MG63 (cell line): ENCODE measurements at regions not wholly inside any gene's neighbourhood (a gene's known extent, or its start where the extent isn't known, plus 50 kb on each side); places are given as distances from the start of the nearest gene placed in this dataset.

ENCODE experiments used
- DNase-seq: peaks from one replicate; pipeline ENCODE4 v3.0.0-alpha.2; 2020
- H3K27me3 ChIP-seq: fragments of 250-450 bp; sonication (Bioruptor Pico); 2 replicates; pipeline ENCODE4 v1.5.1; 2020; ENCODE audit warnings: mild to moderate bottlenecking, moderate library complexity
- H3K36me3 ChIP-seq: fragments of 250-450 bp; sonication (Bioruptor Pico); 2 replicates; pipeline ENCODE4 v1.5.1; 2020; ENCODE audit warnings: mild to moderate bottlenecking, moderate library complexity
- H3K4me3 ChIP-seq: fragments of 250-450 bp; sonication (Bioruptor Pico); 2 replicates; pipeline ENCODE4 v1.5.1; 2020; ENCODE audit warnings: mild to moderate bottlenecking, moderate library complexity
- H3K9me3 ChIP-seq: fragments of 250-450 bp; sonication (Bioruptor Pico); 2 replicates; pipeline ENCODE4 v1.5.1; 2020; ENCODE audit warnings: mild to moderate bottlenecking, moderate library complexity

GRCh38 chr14:71702786-71703185, 229.4 kb upstream of the RGS6 start:
- Histone ChIP-seq H3K4me3 (no peak overlapping the region), H3K36me3 (no peaks in the 10 kb centered on the region)

DNA sequence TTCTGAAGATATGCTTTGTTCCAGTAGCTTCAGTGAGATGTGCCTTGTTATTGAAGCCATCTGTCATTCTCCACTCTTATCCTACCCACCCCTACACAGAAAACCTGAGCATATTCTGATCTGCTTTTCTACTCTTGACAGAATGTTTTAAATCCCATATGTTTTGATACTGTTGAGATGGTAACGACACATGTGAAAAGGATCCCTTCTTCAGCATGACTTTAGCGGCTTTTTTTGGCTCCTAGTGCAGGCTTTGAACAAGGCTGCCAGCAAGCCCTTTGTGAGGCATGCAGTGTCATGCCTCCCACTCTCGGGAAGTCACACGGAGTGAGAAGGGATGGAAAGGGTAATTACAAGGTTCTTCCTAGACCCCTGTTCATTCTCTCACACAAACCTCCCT, 228.8 kb upstream of the RGS6 start:
- Histone ChIP-seq H3K36me3 (no peaks in the 10 kb centered on the region), H3K4me3 (no peak overlapping the region)
- peak; percentile 63 for DNase-seq

More at GRCh38 chr14:71702786-71703185, 229.4 kb upstream of the RGS6 start:
- no peaks in the 10 kb centered on the region for H3K27me3 ChIP-seq
- DNase-seq = no peak
- no peaks in the 10 kb centered on the region for H3K9me3 ChIP-seq

DNA sequence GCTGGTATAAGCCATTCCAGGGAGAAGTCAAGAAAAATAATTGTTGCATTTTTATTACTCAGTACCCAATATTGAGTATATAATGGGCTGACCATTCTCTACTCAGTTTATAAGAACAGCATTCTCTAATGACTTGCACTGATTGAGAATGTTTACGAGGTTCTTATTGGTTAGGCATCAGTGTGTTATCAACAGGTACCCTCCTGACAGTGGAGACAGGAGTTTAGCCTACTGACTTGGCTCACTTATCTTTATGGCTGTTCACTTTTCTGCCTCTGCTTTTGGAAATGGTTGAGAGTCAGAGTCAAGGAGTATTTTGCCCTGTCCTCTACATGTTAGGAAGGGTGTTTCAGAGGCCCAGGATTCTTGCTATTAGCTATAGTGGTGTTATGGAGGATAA, 228.0 kb upstream of the RGS6 start:
- H3K27me3 ChIP-seq = no peaks in the 10 kb centered on the region
- no peaks in the 10 kb centered on the region for H3K36me3 ChIP-seq
- DNase-seq = no peak
- H3K9me3 ChIP-seq = no peaks in the 10 kb centered on the region
- no peak overlapping the region for H3K4me3 ChIP-seq

More for the DNA sequence above, 228.8 kb upstream of the RGS6 start:
- H3K9me3 ChIP-seq = no peaks in the 10 kb centered on the region
- H3K27me3 ChIP-seq = no peaks in the 10 kb centered on the region

GRCh38 chr14:71705460-71705859, 226.8 kb upstream of the RGS6 start:
- no peaks in the 10 kb centered on the region for H3K27me3 ChIP-seq
- peaks cover 2% of the 10 kb centered on the region; the same call in 1 of the 2 replicates for H3K36me3 ChIP-seq
- no peaks in the 10 kb centered on the region for H3K9me3 ChIP-seq
- DNase-seq = no peak
- no peak overlapping the region for H3K4me3 ChIP-seq

- H3K4me3 ChIP-seq = no peak overlapping the region
- no peaks in the 10 kb centered on the region for H3K9me3 ChIP-seq
- H3K27me3 ChIP-seq = no peaks in the 10 kb centered on the region
- no peak for DNase-seq
- peaks cover 2% of the 10 kb centered on the region; the same call in 1 of the 2 replicates for H3K36me3 ChIP-seq
These were observed 223.2 kb upstream of the RGS6 start for GRCh38 chr14:71709076-71709475.

DNA sequence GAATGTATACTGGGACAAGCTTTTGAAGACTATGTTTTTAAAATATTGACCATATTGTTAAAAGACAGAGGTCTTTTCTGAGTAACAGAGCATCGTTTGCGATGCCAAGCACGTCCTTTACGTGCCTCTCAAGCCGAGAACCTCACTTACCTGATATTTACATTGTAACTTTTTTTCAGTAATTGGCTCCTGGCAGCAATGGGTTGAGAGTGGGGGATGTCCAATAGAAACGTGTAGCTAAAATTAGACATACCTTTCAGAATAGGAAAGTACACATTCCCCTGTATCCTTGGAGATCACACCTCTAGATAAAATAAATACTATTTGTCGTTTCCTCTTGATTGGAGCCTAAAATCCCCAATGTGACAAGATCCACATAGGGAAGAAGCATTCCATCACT, 222.2 kb upstream of the RGS6 start:
- H3K9me3 ChIP-seq = no peaks in the 10 kb centered on the region
- H3K27me3 ChIP-seq = no peaks in the 10 kb centered on the region
- DNase-seq = no peak
- peaks cover 2% of the 10 kb centered on the region; the same call in 1 of the 2 replicates for H3K36me3 ChIP-seq
- no peak overlapping the region for H3K4me3 ChIP-seq

DNA sequence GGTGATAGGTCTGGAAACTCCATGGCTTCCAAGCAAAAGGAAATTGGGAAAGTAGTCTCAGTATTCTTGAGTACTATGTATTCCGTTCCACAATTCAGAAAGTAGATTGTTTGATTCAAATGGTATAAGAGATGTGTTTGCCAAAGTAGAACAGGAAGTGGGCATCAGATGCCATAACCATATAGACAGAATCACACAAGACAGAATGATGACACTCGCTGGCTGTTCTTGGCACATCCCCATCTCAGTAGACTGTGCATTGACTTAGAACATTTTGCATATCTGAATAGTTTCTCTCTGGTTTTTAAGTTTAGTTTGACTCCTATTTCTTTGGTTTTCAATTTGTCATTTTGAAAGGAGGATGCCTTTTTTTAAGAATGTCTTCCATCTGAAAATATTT, 221.1 kb upstream of the RGS6 start:
- Histone ChIP-seq H3K4me3 (no peak overlapping the region), H3K27me3 (no peaks in the 10 kb centered on the region), H3K9me3 (no peaks in the 10 kb centered on the region), H3K36me3 (peaks cover 2% of the 10 kb centered on the region; the same call in 1 of the 2 replicates)
- DNase-seq = no peak

GRCh38 chr14:71711619-71712018, 220.6 kb upstream of the RGS6 start:
- no peaks in the 10 kb centered on the region for H3K9me3 ChIP-seq
- H3K27me3 ChIP-seq = no peaks in the 10 kb centered on the region
- peak; percentile 69 for DNase-seq
- H3K4me3 ChIP-seq = no peak overlapping the region
- H3K36me3 ChIP-seq = peaks cover 2% of the 10 kb centered on the region; the same call in 1 of the 2 replicates

DNA sequence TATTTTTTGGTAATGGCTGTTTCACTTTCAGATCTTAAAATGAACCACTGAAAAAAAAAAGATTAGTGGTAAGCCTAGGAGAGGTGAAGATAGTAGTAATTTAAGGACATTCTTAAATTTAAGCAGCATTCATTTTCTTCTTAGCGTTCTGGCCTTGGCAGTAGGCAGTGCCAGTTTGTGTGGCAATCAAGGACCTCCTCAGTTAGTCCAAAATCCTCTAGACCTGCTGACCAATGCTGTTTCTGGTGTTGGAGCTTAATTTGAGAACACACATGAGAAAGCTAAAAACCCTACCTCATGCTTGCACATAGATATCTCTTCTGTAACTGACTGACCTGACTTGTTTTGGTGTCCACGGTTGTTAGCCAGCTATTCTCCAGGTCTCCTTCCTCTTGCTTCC, 219.8 kb upstream of the RGS6 start:
- DNase-seq = no peak
- Histone ChIP-seq H3K4me3 (no peak overlapping the region), H3K9me3 (no peaks in the 10 kb centered on the region), H3K36me3 (peaks cover 2% of the 10 kb centered on the region; the same call in 1 of the 2 replicates), H3K27me3 (no peaks in the 10 kb centered on the region)

- H3K9me3 ChIP-seq = no peaks in the 10 kb centered on the region
- no peak for DNase-seq
These were observed 219.2 kb upstream of the RGS6 start for GRCh38 chr14:71713016-71713415.

GRCh38 chr14:71713451-71713850, 218.8 kb upstream of the RGS6 start:
- DNase-seq = no peak
- Histone ChIP-seq H3K27me3 (no peaks in the 10 kb centered on the region), H3K4me3 (no peak overlapping the region), H3K36me3 (peaks cover 2% of the 10 kb centered on the region; the same call in 1 of the 2 replicates), H3K9me3 (no peaks in the 10 kb centered on the region)

More at GRCh38 chr14:71713016-71713415, 219.2 kb upstream of the RGS6 start:
- no peak overlapping the region for H3K4me3 ChIP-seq
- H3K27me3 ChIP-seq = no peaks in the 10 kb centered on the region
- peaks cover 2% of the 10 kb centered on the region; the same call in 1 of the 2 replicates for H3K36me3 ChIP-seq

DNA sequence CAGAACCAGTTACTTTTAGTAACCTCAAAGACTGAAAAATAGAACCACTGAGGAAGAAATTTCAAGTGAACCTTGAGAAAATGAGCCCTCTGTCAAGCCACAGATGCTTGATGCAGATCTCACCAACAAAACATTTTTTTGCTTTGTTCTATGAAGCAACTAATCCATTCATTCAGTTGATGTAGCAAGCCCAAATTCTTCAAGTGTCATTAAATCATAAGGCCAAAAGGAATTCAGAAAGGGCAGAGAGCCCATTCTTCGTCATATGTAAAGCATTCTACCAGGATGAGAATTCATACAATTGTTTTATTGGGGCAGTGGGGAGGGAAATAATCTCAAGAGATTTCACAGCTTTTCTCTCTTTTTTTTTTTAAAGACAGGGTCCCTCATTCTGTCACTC, 218.0 kb upstream of the RGS6 start:
- DNase-seq = no peak
- Histone ChIP-seq H3K4me3 (no peak overlapping the region), H3K36me3 (peaks cover 2% of the 10 kb centered on the region; the same call in 1 of the 2 replicates), H3K9me3 (no peaks in the 10 kb centered on the region), H3K27me3 (no peaks in the 10 kb centered on the region)

DNA sequence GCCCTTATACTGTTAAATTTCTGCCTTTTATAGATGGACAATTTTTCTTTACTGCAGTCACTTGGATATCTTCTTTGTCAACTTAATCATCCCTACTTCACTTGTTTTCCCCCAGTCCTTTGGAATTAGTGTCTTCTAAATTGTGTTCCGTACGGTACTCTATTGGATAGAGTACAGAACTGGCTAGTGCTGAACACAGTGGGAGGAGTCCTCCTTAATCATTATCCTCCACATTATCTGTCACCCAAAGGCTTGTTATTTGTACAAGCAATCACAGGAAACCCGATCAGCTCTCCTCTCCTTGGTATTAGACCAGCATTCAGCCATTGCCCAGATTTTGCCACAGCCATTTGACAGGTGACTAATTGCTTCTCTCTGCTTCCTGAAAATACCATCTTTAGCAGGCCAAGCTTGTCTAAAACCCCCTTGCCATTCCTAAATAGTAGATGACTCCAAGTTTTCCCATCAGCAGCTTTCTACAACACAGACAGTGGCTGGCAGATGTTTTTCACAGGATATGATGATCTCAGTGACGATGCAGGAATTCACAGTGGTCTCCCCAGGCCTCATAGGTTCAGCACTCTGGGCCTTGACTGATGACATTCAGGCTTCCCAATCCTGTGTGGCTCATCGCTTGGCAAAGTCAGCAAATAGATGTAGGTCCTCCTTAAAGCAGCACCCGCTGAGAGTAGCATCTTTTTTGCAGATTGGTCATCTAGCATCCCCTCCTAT, 216.0 kb upstream of the RGS6 start:
- Histone ChIP-seq H3K9me3 (no peaks in the 10 kb centered on the region), H3K27me3 (no peaks in the 10 kb centered on the region), H3K4me3 (no peak overlapping the region), H3K36me3 (no peaks in the 10 kb centered on the region)
- peak; percentile 44 for DNase-seq

DNA sequence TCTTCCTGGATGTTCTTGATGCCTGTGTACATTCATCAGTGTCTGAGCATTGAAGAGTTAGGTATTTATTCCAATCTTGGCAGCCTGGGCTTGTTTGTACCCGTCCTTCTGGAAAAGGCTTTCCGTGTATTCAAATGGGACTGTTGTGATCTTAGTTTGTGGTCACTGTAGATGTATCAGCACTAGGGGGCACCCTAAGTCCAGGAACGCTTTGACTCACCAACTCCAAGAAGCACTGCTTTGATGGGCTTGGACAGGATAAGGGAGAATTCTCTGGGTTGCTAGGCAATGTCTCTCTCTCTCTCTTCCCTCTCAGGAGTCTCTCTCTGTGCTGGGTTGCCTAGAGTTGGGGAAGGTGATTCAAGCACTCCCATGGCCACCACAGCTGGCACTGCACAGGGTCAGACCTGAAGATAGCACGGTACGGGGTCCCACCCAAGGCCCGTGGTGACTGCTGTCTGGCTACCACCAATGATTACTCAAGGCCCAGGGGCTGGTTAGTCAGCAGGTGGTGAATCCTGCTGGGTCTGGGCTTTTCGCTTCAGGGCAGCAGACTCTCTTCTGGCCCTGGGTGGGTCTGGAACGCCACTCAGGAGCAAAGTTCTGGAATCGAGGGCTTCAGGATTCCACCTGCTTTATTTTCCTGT, 211.1 kb upstream of the RGS6 start:
- Histone ChIP-seq H3K36me3 (no peaks in the 10 kb centered on the region), H3K4me3 (no peak overlapping the region), H3K27me3 (no peaks in the 10 kb centered on the region), H3K9me3 (no peaks in the 10 kb centered on the region)
- DNase-seq = peak; percentile 43

DNA sequence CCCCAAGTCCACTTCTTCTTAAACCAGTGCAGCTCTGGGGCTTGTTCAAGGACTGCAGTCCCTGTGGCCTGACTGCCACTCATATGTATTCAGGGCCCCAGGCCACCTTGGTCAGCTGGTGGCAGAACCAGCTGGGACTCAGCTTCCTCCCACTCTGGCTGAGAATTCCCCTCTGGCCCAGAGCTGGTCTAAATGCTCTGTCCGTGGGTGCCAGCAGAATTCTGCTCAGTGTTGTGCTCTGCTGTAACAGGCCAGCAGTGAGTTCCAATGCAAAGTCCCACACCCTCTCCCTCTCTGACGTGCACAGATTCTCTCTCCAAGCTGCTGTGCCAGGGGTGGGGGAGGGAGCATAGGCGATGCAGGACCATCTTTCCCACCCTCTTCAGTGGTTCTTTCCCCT, 210.4 kb upstream of the RGS6 start:
- Histone ChIP-seq H3K4me3 (no peak overlapping the region), H3K27me3 (no peaks in the 10 kb centered on the region), H3K36me3 (no peaks in the 10 kb centered on the region), H3K9me3 (no peaks in the 10 kb centered on the region)
- DNase-seq = no peak

DNA sequence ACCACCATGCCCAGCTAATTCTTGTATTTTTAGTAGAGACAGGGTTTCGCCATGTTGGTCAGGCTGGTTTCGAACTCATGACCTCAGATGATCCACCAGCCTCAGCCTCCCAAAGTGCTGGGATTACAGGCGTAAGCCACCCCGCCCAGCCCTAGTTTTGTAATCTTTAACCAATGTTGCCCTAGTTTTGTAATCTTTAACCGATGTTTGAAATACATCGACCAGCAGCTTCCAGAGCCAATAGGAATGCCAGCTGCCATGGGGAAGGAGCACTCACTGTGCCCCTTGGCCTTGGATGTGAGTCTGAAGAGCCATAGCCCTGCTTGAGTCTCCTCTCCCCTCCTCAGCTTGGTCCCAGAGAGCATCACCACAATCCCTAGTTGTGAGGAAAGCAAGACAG, 209.3 kb upstream of the RGS6 start:
- H3K27me3 ChIP-seq = no peaks in the 10 kb centered on the region
- no peaks in the 10 kb centered on the region for H3K36me3 ChIP-seq
- DNase-seq = no peak
- no peaks in the 10 kb centered on the region for H3K9me3 ChIP-seq
- no peak overlapping the region for H3K4me3 ChIP-seq

GRCh38 chr14:71725922-71726579, 206.2 kb upstream of the RGS6 start:
- H3K27me3 ChIP-seq = no peaks in the 10 kb centered on the region
- H3K9me3 ChIP-seq = no peaks in the 10 kb centered on the region
- DNase-seq = no peak
- no peak overlapping the region for H3K4me3 ChIP-seq
- H3K36me3 ChIP-seq = no peaks in the 10 kb centered on the region
